ENCODE measurements at regions not wholly inside any gene's neighbourhood (a gene's known extent, or its start where the extent isn't known, plus 50 kb on each side); places are given as distances from the start of the nearest gene placed in this dataset.

DNA sequence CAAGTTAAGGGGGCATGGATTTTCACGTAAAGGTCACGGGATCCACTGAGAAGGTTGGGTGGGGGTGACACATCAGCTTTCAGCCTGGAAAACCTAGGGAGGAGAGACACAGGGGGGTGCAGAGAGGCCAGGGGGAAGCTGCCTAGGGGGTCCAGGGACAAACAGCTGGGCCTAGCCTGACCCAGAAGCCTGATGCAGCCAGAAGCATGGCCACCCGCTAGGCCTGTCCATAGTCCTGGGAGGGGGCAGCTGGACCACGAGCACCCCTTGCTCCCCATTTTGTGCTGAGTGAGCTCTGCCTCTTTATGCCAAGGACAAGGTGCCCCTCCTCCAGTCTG, 322.7 kb upstream of the RTL1 start:
- TF ChIP-seq, protein P1, sequence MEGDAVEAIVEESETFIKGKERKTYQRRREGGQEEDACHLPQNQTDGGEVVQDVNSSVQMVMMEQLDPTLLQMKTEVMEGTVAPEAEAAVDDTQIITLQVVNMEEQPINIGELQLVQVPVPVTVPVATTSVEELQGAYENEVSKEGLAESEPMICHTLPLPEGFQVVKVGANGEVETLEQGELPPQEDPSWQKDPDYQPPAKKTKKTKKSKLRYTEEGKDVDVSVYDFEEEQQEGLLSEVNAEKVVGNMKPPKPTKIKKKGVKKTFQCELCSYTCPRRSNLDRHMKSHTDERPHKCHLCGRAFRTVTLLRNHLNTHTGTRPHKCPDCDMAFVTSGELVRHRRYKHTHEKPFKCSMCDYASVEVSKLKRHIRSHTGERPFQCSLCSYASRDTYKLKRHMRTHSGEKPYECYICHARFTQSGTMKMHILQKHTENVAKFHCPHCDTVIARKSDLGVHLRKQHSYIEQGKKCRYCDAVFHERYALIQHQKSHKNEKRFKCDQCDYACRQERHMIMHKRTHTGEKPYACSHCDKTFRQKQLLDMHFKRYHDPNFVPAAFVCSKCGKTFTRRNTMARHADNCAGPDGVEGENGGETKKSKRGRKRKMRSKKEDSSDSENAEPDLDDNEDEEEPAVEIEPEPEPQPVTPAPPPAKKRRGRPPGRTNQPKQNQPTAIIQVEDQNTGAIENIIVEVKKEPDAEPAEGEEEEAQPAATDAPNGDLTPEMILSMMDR (IDR thresholded peaks at IDR 0.05), result no peak
- TF ChIP-seq POLR2AphosphoS5 (IDR thresholded peaks at IDR 0.05), result no peak
